Lower lobe of right lung (tissue), 2 donors: ENCODE measurements at regions not wholly inside any gene's neighbourhood (a gene's known extent, or its start where the extent isn't known, plus 50 kb on each side); places are given as distances from the start of the nearest gene placed in this dataset.

Source experiments
- ATAC-seq, 2 donors: fragments of 200-7000 bp; cut with Tn5 transposase; one replicate each; pipeline ENCODE4 v1.9.1; 2020 to 2022; ENCODE audit warnings: mild to moderate bottlenecking in 2 of 2, moderate library complexity in 2 of 2
- DNase-seq: peaks from one replicate; pipeline ENCODE4 v3.0.0-alpha.2; 2020
- H3K27ac ChIP-seq: fragments of 200-600 bp; one replicate; pipeline ENCODE4 v1.8.0; 2022
- H3K27me3 ChIP-seq: fragments of 200-600 bp; one replicate; pipeline ENCODE4 v1.8.0; 2022; ENCODE audit warnings: low read depth
- H3K36me3 ChIP-seq: fragments of 200-600 bp; one replicate; pipeline ENCODE4 v1.8.0; 2022; ENCODE audit warnings: mild to moderate bottlenecking
- H3K4me1 ChIP-seq: fragments of 200-600 bp; one replicate; pipeline ENCODE4 v1.8.0; 2022
- H3K4me3 ChIP-seq: fragments of 200-600 bp; one replicate; pipeline ENCODE4 v1.8.0; 2022; ENCODE audit warnings: mild to moderate bottlenecking
- H3K9me3 ChIP-seq: fragments of 200-600 bp; one replicate; pipeline ENCODE4 v1.8.0; 2022
- CTCF ChIP-seq: fragments of 200-600 bp; IDR thresholded peaks from one replicate; pipeline ENCODE4 v1.8.0; 2022; ENCODE audit warnings: antibody characterized with exemption, mild to moderate bottlenecking
- intact Hi-C: fragments of 100-400 bp; cut with DNase I; formaldehyde crosslinking; loops from one replicate; pipeline ENCODE4 v1.11.0; 2022
- donor health status: DM: no; HTN: yes; CAD: no; lungs with severe emphysema.

- Histone ChIP-seq H3K4me1 (no peaks in the 10 kb centered on the region), H3K27me3 (no peaks in the 10 kb centered on the region), H3K36me3 (no peaks in the 10 kb centered on the region), H3K9me3 (no peaks in the 10 kb centered on the region), H3K4me3 (no peak overlapping the region), H3K27ac (no peak overlapping the region)
- no peak for TF ChIP-seq CTCF
- DNase-seq = no peak
- intact Hi-C loops = no loop called here
- no peak for ATAC-seq
Observed at GRCh38 chr12:25023808-25024207, 74.9 kb upstream of the BCAT1 start.

GRCh38 chr12:25020621-25021243 is 71.8 kb upstream of the BCAT1 start:
- H3K27ac ChIP-seq = no peak overlapping the region
- no peak for TF ChIP-seq CTCF
- no peak overlapping the region for H3K4me3 ChIP-seq
- ATAC-seq = no peak
- H3K36me3 ChIP-seq = no peaks in the 10 kb centered on the region
- no peaks in the 10 kb centered on the region for H3K4me1 ChIP-seq
- intact Hi-C loops = no loop called here
- no peaks in the 10 kb centered on the region for H3K27me3 ChIP-seq
- DNase-seq = no peak
- H3K9me3 ChIP-seq = no peaks in the 10 kb centered on the region

GRCh38 chr12:25018146-25018545 is 69.2 kb upstream of the BCAT1 start:
- no peaks in the 10 kb centered on the region for H3K27me3 ChIP-seq
- intact Hi-C loops = no loop called here

GRCh38 chr12:25017336-25017735 is 68.4 kb upstream of the BCAT1 start:
- Histone ChIP-seq H3K27ac (no peak overlapping the region), H3K4me3 (no peak overlapping the region), H3K36me3 (no peaks in the 10 kb centered on the region), H3K4me1 (no peaks in the 10 kb centered on the region), H3K9me3 (no peaks in the 10 kb centered on the region), H3K27me3 (no peaks in the 10 kb centered on the region)
- intact Hi-C loops = no loop called here
- no peak for ATAC-seq
- no peak for DNase-seq
- no peak for TF ChIP-seq CTCF

More at GRCh38 chr12:25018146-25018545, 69.2 kb upstream of the BCAT1 start:
- Histone ChIP-seq H3K36me3 (no peaks in the 10 kb centered on the region), H3K27ac (no peak overlapping the region), H3K4me1 (no peaks in the 10 kb centered on the region), H3K4me3 (no peak overlapping the region), H3K9me3 (no peaks in the 10 kb centered on the region)
- DNase-seq (no peak), ATAC-seq (no peak)
- TF ChIP-seq CTCF = no peak

- Histone ChIP-seq H3K4me3 (no peak overlapping the region), H3K27ac (no peak overlapping the region), H3K27me3 (no peaks in the 10 kb centered on the region), H3K4me1 (no peaks in the 10 kb centered on the region), H3K36me3 (no peaks in the 10 kb centered on the region), H3K9me3 (no peaks in the 10 kb centered on the region)
- TF ChIP-seq CTCF = no peak
- intact Hi-C loops = no loop called here
- DNase-seq (no peak), ATAC-seq (no peak)
Observed at GRCh38 chr12:25014961-25015360, 66.1 kb upstream of the BCAT1 start.
